Liver (tissue), 8 donors: ENCODE measurements at regions not wholly inside any gene's neighbourhood (a gene's known extent, or its start where the extent isn't known, plus 50 kb on each side); places are given as distances from the start of the nearest gene placed in this dataset.

ENCODE experiments used
- DNase-seq: peaks from one replicate; pipeline ENCODE4 v3.0.0-alpha.2; 2017; ENCODE audit warnings: low spot score
- H3K27ac ChIP-seq, 2 donors: one replicate each; pipeline ENCODE4 v1.7.0; 2013; ENCODE audit warnings: inconsistent platforms in 2 of 2, low read length in 2 of 2, control low read depth in 1 of 2, low read depth in 1 of 2, mild to moderate bottlenecking in 1 of 2
- H3K27me3 ChIP-seq, 4 donors: one replicate each; pipeline versions ENCODE4 v1.6.1 to v1.7.0; 2013; ENCODE audit warnings: low read length in 3 of 4, inconsistent platforms in 1 of 4, mild to moderate bottlenecking in 1 of 4, moderate library complexity in 1 of 4; ENCODE audit not compliant: control insufficient read depth in 4 of 4, insufficient read depth in 4 of 4
- H3K36me3 ChIP-seq, 4 donors: one replicate each; pipeline versions ENCODE4 v1.6.1 to v1.7.0; 2013; ENCODE audit warnings: low read length in 3 of 4, mild to moderate bottlenecking in 3 of 4, low read depth in 1 of 4, moderate library complexity in 1 of 4; ENCODE audit not compliant: control insufficient read depth in 4 of 4, insufficient read depth in 3 of 4
- H3K4me1 ChIP-seq, 4 donors: one replicate each; pipeline versions ENCODE4 v1.6.1 to v1.7.0; 2013; ENCODE audit warnings: low read length in 3 of 4, mild to moderate bottlenecking in 3 of 4, moderate library complexity in 1 of 4; ENCODE audit not compliant: control insufficient read depth in 4 of 4, insufficient read depth in 4 of 4
- H3K4me3 ChIP-seq, 3 donors: one replicate each; pipeline versions ENCODE4 v1.6.1 to v1.7.0; 2013; ENCODE audit warnings: low read length in 3 of 3, control low read depth in 1 of 3, low read depth in 1 of 3, mild to moderate bottlenecking in 1 of 3
- H3K9ac ChIP-seq, 2 donors: one replicate each; pipeline ENCODE4 v1.7.0; 2013; ENCODE audit warnings: low read length in 2 of 2, mild to moderate bottlenecking in 2 of 2, moderate library complexity in 2 of 2, control low read depth in 1 of 2, low read depth in 1 of 2
- H3K9me3 ChIP-seq, 4 donors: one replicate each; pipeline versions ENCODE4 v1.6.1 to v1.7.0; 2013; ENCODE audit warnings: low read length in 3 of 4; ENCODE audit not compliant: control insufficient read depth in 4 of 4
- ATF3 ChIP-seq: IDR thresholded peaks from 2 replicates; pipeline ENCODE4 v1.6.1; 2016; ENCODE audit warnings: antibody characterized with exemption
- CTCF ChIP-seq: fragments of 150-350 bp; IDR thresholded peaks from 2 replicates; pipeline ENCODE4 v1.5.1; 2017; ENCODE audit warnings: improper control_type of control experiment, low read depth, low read length; ENCODE audit not compliant: missing input control
- EGR1 ChIP-seq, 2 donors: IDR thresholded peaks; 2 replicates each; pipeline ENCODE4 v1.6.1; 2016 to 2018; ENCODE audit warnings: antibody characterized with exemption in 2 of 2, low read depth in 2 of 2
- FOXA1 ChIP-seq: IDR thresholded peaks from 2 replicates; pipeline ENCODE4 v1.6.1; 2016; ENCODE audit warnings: antibody characterized with exemption
- FOXA2 ChIP-seq: IDR thresholded peaks from 2 replicates; pipeline ENCODE4 v1.6.1; 2016; ENCODE audit warnings: antibody characterized with exemption
- GABPA ChIP-seq, 2 donors: IDR thresholded peaks in 1 of 2; conservative IDR thresholded peaks in 1 of 2; 2 replicates each; pipeline ENCODE4 v1.6.1; 2016; ENCODE audit warnings: antibody characterized with exemption in 2 of 2, mild to moderate bottlenecking in 1 of 2, moderate library complexity in 1 of 2
- HNF4A ChIP-seq, 2 donors: conservative IDR thresholded peaks; 2 replicates each; pipeline ENCODE4 v1.6.1; 2016; ENCODE audit warnings: antibody characterized with exemption in 2 of 2, mild to moderate bottlenecking in 2 of 2
- HNF4G ChIP-seq: IDR thresholded peaks from 2 replicates; pipeline ENCODE4 v1.6.1; 2016; ENCODE audit warnings: antibody characterized with exemption
- JUND ChIP-seq, 2 donors: IDR thresholded peaks; 2 replicates each; pipeline ENCODE4 v1.6.1; 2016; ENCODE audit warnings: antibody characterized with exemption in 2 of 2
- MAX ChIP-seq: IDR thresholded peaks from 2 replicates; pipeline ENCODE4 v1.6.1; 2016; ENCODE audit warnings: antibody characterized with exemption
- NR2F2 ChIP-seq: IDR thresholded peaks from 2 replicates; pipeline ENCODE4 v1.6.1; 2016; ENCODE audit warnings: antibody characterized with exemption
- RAD21 ChIP-seq, 2 donors: IDR thresholded peaks; 2 replicates each; pipeline ENCODE4 v1.6.1; 2016; ENCODE audit warnings: antibody characterized with exemption in 2 of 2, mild to moderate bottlenecking in 2 of 2
- REST ChIP-seq: IDR thresholded peaks from 2 replicates; pipeline ENCODE4 v1.6.1; 2016; ENCODE audit warnings: antibody characterized with exemption, mild to moderate bottlenecking
- RXRA ChIP-seq, 2 donors: IDR thresholded peaks; 2 replicates each; pipeline ENCODE4 v1.6.1; 2017 to 2018; ENCODE audit warnings: antibody characterized with exemption in 2 of 2, mild to moderate bottlenecking in 1 of 2
- SP1 ChIP-seq: IDR thresholded peaks from 2 replicates; pipeline ENCODE4 v1.6.1; 2018; ENCODE audit warnings: antibody characterized with exemption, mild to moderate bottlenecking
- TAF1 ChIP-seq: conservative IDR thresholded peaks from 2 replicates; pipeline ENCODE4 v1.6.1; 2016; ENCODE audit warnings: antibody characterized with exemption, mild to moderate bottlenecking
- YY1 ChIP-seq: IDR thresholded peaks from 2 replicates; pipeline ENCODE4 v1.6.1; 2016; ENCODE audit warnings: antibody characterized with exemption, mild to moderate bottlenecking
- ZBTB33 ChIP-seq: IDR thresholded peaks from 2 replicates; pipeline ENCODE4 v1.6.1; 2016; ENCODE audit warnings: antibody characterized with exemption
- WGBS: extraction: QIAGEN DNeasy Blood & Tissue Kit; methylation state at CpG from one replicate; pipeline ENCODE4 v1.1.7; 2013; 5-methylcytosine and 5-hydroxymethylcytosine counted together
- donor health status: healthy.
- donor health status: healthy.
- donor health status: healthy.
- donor health status: healthy.
- donor health status: healthy.

GRCh38 chr12:82608706-82609105 lies 78.0 kb upstream of the TMTC2 start (continued):
- TF ChIP-seq ZBTB33: no peak
- no peak for TF ChIP-seq TAF1
- TF ChIP-seq MAX: no peak
- TF ChIP-seq FOXA2: no peak
- TF ChIP-seq GABPA (IDR thresholded peaks at IDR 0.05 in 1 of 2, conservative IDR thresholded peaks at IDR 0.05 in 1 of 2): no peak

GRCh38 chr12:82609234-82609914 lies 77.3 kb upstream of the TMTC2 start:
- WGBS: 48% methylated on average over 2 of the region's 2 CpGs
- H3K27ac ChIP-seq: no peak overlapping the region
- no peak for DNase-seq

More at GRCh38 chr12:82609234-82609914, 77.3 kb upstream of the TMTC2 start:
- TF ChIP-seq YY1 (no peak), MAX (no peak), CTCF (no peak), FOXA2 (peak; percentile 46), RAD21 (IDR thresholded peaks at IDR 0.05) (no peak), REST (no peak), SP1 (no peak), EGR1 (IDR thresholded peaks at IDR 0.05; ENCODE audit: low read depth in 2 of 2) (no peak), RXRA (IDR thresholded peaks at IDR 0.05) (peak in 1 of 2 donors; percentile 58), FOXA1 (no peak), ATF3 (no peak), HNF4G (no peak), GABPA (IDR thresholded peaks at IDR 0.05 in 1 of 2, conservative IDR thresholded peaks at IDR 0.05 in 1 of 2) (no peak), JUND (IDR thresholded peaks at IDR 0.05) (no peak), HNF4A (conservative IDR thresholded peaks at IDR 0.05) (peak in 1 of 2 donors; percentile 9), NR2F2 (no peak), ZBTB33 (no peak), TAF1 (no peak)
- no peak overlapping the region for H3K9ac ChIP-seq
- H3K27me3 ChIP-seq: no peaks in the 10 kb centered on the region
- H3K36me3 ChIP-seq: no peaks in the 10 kb centered on the region
- peaks cover 0 to 4% (median 1%) of the 10 kb centered on the region in 4 donors for H3K4me1 ChIP-seq
- H3K4me3 ChIP-seq: no peak overlapping the region
- no peaks in the 10 kb centered on the region for H3K9me3 ChIP-seq
